Left lobe of liver (tissue), 2 donors: ENCODE measurements at regions not wholly inside any gene's neighbourhood (a gene's known extent, or its start where the extent isn't known, plus 50 kb on each side); places are given as distances from the start of the nearest gene placed in this dataset.
A peak's percentile ranks its signal among the peaks of the same experiment; 100 is the strongest.
"Not testable (repeated sequence)": the region's sequence is repeated elsewhere in the genome, so short reads cannot be mapped to it uniquely, and the experiment has no call there.

Experiments
- ATAC-seq: fragments of 200-7000 bp; cut with Tn5 transposase; one replicate; pipeline ENCODE4 v1.9.1; 2020; ENCODE audit warnings: mild to moderate bottlenecking, moderate library complexity
- DNase-seq: peaks from one replicate; pipeline ENCODE4 v3.0.0-alpha.2; 2020; ENCODE audit warnings: low spot score
- donor health status: DM: no; HTN: no; CAD: no; lungs with moderate emphysema.
- donor health status: DM: no; HTN: yes; CAD: no.

DNA sequence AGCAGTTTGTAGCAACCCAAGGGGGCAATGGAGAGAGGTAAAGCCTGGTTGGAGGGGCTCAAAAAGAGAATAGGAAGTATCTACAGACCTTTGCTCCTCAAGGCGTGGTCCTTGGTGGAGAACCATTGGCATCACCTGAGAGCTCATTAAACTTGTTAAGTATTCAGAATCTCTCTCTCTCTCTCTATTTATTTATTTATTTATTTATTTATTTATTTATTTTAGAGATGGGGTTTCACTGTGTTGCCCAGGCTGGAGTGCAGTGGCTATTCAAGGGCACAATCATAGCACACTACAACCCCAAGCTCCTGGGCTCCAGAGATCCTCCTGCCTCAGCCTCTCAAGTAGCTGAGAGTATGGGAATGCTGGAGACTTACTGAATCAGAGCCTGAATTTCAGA lies 193.1 kb upstream of the ADCY2 start:
- ATAC-seq = no peak
- DNase-seq = no peak

DNA sequence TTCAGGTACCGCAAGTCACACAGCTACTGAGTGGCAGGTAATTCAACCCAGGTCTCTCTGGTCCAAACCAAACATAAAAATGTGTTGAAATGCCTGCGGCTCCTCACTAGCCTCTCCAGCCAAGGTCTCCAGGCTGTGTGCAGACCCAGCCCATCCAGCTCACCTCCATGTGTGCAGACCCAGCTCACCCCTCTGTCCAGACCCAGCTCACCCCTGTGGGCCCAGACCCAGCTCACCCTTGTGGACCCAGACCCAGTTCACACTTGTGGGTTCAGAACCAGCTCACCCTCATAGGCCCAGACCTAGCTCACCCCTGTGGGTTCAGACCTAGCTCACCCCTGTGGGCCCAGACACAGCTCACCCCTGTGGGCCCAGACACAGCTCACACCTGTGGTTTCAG lies 188.0 kb upstream of the ADCY2 start:
- DNase-seq = no peak
- ATAC-seq = no peak

DNA sequence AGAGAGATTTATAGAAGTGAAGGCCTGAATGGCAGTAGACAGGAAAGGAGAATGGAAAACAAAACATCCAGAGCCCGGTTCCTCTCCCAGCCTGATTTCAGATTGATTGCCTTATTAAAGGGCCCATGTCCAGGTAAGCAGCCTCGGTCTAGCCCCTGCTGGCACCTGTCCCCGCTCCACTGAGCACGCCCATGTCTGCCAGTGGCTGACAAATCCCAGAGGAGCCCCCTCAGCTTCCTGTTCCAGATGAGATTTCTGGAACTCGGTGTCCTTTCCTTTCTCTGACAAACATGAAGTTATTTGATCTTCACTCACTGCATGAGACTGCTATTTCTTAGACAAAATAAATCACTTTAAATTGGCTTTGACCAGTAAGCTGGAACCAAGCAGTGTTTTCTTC lies 187.0 kb upstream of the ADCY2 start:
- DNase-seq (no peak), ATAC-seq (no peak)

DNA sequence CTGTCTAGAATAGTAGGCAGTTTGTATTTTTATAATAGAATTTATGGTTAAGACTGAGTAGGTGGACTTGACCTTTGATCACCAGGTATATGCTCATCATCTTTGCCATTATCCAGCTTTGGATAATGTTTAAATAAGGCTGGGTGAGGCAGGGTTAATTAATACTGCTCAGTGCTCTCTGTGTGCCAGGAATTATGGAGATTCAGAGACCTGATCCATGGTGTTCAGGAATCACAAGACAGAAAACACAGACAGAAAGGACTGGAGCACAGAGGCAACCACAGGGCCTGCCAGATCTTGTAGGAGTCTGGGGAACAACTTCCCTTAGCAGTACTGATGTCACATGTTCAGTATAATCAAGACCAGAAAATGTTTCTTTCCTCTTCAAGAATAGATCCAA lies 186.3 kb upstream of the ADCY2 start:
- no peak for ATAC-seq
- DNase-seq = no peak

DNA sequence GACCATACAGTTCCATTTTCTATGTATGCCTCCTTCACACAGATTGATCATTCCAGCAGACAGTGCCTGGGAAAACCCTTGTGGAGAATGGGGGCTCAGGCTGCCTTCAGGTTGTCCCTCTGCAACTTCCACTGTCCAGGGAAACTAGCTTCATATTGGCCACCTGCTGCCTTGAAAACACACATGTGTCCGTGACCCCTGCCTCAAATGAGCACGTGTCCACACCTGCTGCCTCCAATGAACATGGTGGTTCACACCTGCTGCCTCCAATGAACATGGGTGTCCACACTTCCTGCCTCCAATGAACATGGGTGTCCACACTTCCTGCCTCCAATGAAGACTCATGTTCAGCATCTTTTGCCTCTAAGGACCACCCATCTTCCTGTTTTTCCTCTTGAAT lies 185.4 kb upstream of the ADCY2 start:
- ATAC-seq = no peak
- no peak for DNase-seq

DNA sequence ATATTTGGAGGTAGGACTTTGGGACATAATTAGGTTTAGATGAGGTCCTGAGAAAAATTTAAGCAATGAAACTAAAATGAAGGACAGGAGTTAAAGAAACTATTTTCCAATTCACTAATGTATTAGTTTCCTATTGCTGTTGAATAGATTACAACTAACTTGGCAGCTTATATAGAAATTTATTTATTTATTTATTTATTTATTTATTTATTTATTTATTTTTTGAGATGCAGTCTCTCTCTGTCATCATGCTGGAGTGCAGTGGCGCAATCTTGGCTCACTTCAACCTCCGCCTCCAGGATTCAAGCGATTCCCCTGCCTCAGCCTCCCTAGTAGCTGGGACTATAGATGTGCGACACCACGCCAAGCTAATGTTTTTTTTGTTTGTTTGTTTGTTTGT lies 182.4 kb upstream of the ADCY2 start:
- ATAC-seq (no peak), DNase-seq (no peak)

DNA sequence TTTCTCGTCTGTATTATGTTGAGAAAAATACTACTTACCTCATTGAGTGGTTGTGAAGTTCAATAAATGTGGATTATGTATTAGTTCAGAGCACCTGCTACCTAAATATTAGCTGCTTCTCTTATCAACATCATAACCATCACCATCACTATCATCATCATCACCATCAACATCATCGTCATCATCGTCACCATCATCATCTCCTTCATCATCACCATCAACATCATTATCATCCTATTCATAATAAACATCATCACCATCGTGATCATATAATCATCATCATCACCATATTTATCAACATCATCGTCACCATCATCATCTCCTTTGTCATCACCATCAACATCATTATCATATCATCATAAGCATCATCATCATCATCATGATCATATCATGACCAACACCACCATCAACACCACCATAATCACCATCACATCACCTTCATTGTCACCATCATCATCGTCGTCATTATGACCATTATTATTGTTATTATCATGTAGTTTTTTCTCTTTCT lies 181.0 kb upstream of the ADCY2 start:
- no peak for DNase-seq
- no peak for ATAC-seq

DNA sequence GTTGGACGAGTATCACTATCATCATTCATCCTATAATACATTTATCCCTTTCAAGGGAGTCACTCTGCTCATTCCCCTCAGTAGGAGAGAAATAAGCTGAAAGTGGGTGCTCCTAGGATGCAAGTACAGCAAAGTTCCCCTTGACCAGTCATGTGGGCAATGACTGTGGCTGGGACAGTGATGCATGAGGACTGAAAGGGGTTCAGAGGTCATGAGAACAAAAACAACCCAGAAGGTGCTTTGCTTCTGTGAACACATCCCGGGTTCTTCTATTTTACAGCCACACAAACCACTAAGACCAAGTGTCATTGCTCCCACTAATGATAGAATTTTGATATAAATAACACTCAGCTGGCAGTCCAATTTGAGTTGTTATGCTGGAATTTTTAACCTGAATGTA lies 177.8 kb upstream of the ADCY2 start:
- ATAC-seq (no peak), DNase-seq (no peak)

DNA sequence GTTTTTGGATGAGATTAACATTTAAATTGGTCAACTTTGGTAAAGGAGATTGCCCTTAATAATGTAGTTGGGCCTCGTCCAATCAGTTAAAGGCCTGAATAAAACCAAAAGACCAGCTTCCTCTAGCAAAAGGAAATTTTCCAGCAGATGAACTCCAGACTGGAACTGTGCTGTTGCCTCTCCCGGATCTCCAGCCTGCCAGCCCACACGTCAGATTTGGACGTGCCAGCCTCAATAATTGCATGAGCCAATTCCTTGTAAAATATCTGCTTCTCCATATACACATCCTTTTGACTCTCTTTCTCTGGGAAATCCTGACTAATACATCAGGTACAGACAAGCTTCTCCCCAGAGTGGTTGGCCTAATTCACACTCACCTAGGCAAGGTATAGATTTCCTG lies 175.8 kb upstream of the ADCY2 start:
- no peak for DNase-seq
- no peak for ATAC-seq

DNA sequence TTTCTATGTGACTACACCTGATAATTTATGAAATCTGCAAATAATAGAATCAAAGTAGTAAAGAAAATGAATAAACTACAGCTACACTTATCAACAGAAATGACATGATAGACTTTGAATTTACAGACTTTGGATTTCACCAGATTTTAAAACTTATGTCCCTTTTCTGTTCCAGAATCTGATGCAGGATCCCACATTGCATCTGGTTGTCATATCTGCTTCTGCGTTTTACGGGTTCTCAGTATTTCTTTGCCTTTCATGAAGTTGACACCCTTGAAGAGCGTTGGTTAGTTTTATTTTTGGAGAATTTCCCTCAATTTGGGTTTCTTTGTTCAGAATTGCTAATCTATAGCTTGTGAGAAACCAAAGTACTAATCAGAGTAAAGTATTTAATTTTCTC lies 174.9 kb upstream of the ADCY2 start:
- DNase-seq (no peak), ATAC-seq (no peak)

DNA sequence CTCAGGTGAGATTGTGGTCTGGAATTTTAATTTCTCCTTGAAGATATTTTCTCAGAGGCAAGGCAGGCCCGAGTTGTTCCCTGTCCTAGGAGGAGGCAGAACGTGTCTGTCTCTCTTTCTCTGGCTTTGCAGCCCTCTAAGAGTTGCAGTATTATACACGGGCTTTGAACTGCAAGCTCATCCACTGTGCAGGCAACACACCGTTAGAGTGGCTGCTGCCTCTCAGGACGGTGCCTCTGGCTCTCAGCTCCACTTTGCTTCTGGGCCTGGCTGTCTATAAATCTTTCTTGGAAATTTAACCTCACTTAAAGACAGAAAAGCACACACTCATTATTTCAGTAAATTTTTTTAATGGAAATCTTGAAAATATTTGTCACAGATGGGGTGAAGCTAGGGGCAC lies 170.1 kb upstream of the ADCY2 start:
- ATAC-seq (no peak), DNase-seq (no peak)

DNA sequence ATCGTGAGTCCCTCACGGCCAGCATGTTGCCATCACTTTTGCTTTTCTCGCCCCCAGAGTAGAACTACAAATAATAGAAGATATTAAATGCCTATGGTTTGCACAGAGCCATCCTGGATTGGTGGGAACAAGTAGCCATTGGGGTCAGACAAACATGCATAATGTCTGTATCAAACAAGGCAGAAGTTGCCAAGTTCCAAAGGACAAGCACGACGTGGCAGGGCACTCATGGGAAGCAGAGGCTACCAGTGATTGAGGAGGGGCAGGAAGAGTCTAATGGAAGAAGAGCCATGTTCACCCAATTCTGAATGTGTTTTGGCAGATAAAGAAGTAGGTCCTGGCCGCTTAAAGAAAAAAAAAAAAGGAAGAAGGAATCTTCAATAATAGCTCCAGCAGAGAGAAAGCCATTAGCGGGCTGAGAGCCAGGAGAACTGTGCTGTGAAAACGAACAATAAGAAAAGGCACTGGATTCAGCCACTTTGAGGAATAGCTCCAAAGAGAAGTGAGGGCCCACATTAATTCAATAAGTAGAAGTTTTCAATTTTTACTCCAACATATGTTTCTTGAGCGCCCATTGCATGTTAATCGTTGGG lies 153.7 kb upstream of the ADCY2 start:
- DNase-seq (no peak), ATAC-seq (peak; percentile 62)

DNA sequence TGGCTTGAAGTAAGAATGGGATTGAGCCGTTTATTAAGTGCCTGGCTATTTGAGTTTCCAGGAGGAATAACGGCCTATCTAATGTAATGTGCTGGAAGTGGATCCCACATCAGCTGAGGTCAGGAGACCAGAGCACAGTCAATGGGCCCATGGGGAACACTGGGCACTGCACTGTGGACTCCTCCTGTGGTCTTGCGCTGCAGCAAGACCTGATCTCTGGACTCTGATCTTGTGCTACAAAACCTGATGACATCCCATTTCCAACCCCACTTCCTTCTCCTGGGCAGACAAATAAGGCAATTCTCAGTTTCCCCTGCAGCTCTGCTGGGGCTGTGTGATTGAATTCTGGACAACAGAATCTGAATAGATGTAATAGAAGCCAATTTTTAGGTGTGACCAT lies 151.7 kb upstream of the ADCY2 start:
- DNase-seq (no peak), ATAC-seq (no peak)

DNA sequence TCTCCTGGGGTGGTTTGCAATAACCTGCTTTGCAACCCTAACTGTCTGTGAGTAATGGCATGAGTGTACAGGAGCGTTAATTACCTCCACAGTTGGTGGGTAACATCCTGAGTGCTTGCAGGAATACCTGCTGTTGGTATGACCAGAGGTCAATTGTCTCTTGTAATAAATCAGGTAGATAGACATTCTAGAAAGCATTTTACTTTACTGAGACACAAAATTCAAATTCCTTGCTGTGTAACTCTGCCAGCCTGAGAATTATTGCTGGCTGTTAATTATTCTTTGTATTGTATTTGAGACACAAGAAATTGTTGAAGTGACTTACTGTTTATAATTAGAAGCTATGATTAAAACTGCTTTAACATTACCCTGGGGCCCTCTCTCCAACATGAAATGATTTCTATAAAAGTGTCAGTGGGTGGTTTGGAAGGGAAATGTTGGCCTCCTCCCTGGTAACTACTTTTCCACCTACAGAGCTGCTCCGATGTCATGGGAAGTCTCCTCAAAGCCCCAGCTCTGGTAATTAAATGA lies 150.8 kb upstream of the ADCY2 start:
- DNase-seq (no peak), ATAC-seq (no peak)

DNA sequence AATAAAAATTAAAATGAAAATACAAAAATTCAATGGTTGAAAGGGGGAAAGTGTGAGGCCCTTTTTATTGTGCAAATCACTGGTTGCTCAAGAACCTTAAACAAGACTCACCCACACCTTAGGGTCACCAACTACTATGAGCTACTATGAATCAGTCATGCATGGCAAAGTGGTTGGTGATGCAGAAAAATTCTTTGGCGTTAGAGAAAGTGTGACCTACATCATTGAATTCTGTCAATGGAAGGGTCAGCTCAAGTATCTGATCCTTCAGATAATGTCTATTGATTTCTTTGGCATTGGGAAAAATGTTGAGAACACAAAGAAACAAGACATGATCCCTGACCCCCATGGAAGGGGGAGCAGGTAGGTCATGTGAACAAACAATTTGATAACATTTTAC lies 149.7 kb upstream of the ADCY2 start:
- DNase-seq = no peak

DNA sequence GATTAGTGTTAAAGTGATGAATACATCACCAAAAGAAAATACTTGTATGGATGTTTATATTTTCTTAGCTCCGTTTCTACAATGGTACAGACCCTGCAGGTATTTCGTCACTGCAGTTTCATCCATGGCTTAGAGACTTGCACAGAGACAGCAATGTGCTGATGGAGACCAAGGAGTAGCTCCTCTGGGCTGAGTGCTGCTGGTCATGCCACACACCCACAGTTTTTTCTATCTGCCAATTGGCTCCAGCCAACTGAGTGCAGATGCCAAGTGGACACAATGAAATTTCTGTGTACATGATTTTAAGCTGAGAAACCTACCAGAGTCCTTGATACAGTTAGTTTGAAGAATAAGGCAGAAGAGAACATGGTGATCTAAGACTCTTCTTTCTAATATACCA lies 145.9 kb upstream of the ADCY2 start:
- DNase-seq (no peak), ATAC-seq (no peak)

More for the DNA sequence above, 149.7 kb upstream of the ADCY2 start:
- ATAC-seq = no peak

DNA sequence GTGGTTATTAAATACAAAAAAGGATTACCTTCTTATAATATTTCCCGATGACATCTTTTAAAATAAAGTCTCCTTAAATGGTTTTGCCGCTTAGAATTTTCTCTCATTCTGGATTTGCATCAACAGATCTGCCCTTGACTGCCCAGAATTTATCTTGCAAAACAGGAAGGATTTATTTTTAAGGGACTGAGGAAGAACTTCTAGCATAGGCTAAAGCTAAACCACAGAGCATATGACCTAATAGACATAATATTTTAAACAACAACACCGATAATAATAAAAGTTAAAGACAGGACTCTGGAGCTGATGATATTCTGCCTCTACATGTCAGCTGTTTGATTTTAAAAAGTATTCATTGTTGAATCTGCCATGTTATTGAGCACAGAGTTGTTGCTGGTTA lies 145.3 kb upstream of the ADCY2 start:
- DNase-seq (no peak), ATAC-seq (no peak)

DNA sequence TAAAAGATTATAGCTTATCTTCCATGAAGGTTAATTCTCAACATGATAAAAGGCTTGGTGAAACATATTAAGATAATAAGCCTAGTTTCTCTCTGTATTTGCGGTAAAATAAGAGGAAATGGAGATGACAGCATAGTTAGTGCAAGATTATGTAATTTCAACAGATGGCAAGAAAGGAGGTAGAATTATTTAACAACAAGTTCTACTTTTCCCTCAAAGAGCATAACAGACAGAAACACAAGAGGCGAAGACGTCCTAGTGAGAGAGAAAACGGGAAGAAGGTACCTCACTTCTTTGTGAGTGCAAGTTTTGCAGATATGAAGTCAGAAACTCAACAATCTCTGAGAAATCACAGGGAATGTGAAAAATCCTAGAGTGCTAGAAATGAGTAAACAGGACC lies 144.8 kb upstream of the ADCY2 start:
- no peak for DNase-seq
- ATAC-seq = no peak

DNA sequence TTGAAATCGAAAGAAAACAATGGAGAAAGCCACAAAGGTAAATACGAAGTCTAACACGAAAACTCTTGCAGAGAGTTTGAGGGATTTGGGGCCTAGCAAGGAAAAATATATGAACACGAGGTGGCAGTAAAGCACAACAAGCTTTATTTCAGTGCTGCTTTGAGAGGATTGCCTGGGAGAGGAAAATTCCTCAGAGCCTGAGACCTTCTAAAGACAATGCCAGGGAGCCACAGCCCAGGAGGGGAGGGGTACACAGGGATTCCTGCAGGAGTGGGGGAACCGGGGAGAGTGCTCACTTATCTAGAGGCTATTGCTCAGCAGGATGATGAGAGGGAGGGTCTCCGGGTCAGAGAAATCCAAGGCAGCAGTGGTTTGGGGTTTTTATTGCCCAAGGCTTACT lies 134.9 kb upstream of the ADCY2 start:
- ATAC-seq (peak; percentile 73), DNase-seq (no peak)

DNA sequence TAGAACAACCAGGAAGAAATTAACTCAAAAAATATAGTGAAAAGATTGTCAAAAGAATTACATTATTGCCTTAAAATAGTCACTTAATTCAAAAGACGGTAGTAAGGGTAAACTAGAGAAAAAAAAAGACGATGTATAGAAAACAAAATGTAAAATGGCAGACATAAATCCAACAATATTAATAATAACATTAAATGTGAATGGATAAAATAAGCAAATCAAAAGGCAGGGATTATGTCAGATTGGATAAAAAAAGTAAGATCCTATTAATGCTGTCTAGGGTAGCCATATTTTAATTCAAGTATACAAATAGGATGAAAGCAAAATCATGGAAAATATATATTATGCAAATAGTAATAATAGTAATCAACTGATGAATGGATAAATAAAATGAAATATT lies 134.0 kb upstream of the ADCY2 start:
- DNase-seq = no peak
- ATAC-seq = no peak

DNA sequence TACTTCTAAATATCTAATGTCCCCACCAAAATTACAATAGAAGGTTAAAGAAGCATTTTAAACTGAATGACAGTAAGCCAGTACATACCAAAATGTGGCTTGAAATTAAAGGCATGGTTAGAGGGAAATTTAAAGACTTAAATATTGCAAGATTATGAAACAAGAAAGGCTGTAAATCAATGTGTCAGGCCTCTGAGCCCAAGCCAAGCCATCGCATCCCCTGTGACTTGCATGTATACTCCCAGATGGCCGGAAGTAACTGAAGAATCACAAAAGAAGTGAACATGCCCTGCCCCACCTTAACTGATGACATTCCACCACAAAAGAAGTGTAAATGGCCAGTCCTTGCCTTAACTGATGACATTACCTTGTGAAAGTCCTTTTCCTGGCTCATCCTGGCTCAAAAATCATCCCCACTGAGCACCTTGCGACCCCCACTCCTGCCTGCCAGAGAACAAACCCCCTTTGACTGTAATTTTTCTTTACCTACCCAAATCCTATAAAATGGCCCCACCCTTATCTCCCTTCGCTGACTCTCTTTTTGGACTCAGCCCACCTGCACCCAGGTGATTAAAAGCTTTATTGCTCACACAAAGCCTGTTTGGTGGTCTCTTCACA lies 132.4 kb upstream of the ADCY2 start:
- ATAC-seq, DNase-seq: not testable (repeated sequence)

DNA sequence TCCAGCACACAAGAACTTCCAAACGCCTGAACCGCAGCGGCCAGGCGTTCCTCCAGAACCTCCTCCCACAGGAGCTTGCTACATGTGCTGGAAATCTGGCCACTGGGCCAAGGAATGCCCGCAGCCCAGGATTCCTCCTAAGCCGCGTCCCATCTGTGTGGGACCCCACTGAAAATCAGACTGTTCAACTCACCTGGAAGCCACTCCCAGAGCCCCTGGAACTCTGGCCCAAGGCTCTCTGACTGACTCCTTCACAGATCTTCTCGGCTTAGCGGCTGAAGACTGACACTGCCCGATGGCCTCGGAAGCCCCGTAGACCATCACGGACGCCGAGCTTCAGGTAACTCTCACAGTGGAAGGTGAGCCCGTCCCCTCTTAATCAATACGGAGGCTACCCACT lies 130.2 kb upstream of the ADCY2 start:
- DNase-seq, ATAC-seq: not testable (repeated sequence)

DNA sequence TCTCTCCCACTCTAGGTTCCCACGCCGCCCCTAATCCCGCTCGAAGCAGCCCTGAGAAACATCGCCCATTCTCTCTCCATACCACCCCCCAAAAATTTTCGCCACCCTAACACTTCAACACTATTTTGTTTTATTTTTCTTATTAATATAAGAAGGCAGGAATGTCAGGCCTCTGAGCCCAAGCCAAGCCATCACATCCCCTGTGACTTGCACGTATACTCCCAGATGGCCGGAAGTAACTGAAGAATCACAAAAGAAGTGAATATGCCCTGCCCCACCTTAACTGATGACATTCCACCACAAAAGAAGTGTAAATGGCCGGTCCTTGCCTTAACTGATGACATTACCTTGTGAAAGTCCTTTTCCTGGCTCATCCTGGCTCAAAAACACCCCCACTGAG lies 127.2 kb upstream of the ADCY2 start:
- not testable (repeated sequence) for DNase-seq, ATAC-seq
